Activated CD8-positive, alpha-beta T cell treated with anti-CD3 and anti-CD28 coated beads for 36 hours (primary cell): ENCODE measurements at regions not wholly inside any gene's neighbourhood (a gene's known extent, or its start where the extent isn't known, plus 50 kb on each side); places are given as distances from the start of the nearest gene placed in this dataset.

ENCODE experiments used
- ATAC-seq: fragments of 200-7000 bp; cut with Tn5 transposase; one replicate; pipeline ENCODE4 v1.10.0; 2021; ENCODE audit warnings: mild to moderate bottlenecking, moderate library complexity
- CTCF ChIA-PET: fragments of 350-600 bp; sonication (Branson Sonifier 250); formaldehyde crosslinking; loops from one replicate; lab custom pipeline; 2021; ENCODE audit warnings: antibody characterized with exemption; lab: Charles Lee
- POLR2A ChIA-PET: fragments of 350-600 bp; sonication (Branson Sonifier 250); formaldehyde crosslinking; loops from one replicate; lab custom pipeline; 2021; ENCODE audit warnings: antibody characterized with exemption; lab: Charles Lee
- DNase-seq: peaks from one replicate; pipeline ENCODE4 v3.0.0-alpha.2; 2020
- H3K27ac Mint-ChIP-seq: one replicate; pipeline ENCODE4 v1.8.0; 2021; ENCODE audit warnings: mild to moderate bottlenecking, mixed read lengths
- H3K27me3 Mint-ChIP-seq: one replicate; pipeline ENCODE4 v1.8.0; 2021; ENCODE audit warnings: mixed read lengths
- H3K36me3 Mint-ChIP-seq: one replicate; pipeline ENCODE4 v1.8.0; 2021; ENCODE audit warnings: low read depth, mixed read lengths
- H3K4me1 Mint-ChIP-seq: one replicate; pipeline ENCODE4 v1.8.0; 2021; ENCODE audit warnings: low read depth, mixed read lengths
- H3K4me3 Mint-ChIP-seq: one replicate; pipeline ENCODE4 v1.8.0; 2021; ENCODE audit warnings: mild to moderate bottlenecking, moderate library complexity, mixed read lengths
- H3K9me3 Mint-ChIP-seq: one replicate; pipeline ENCODE4 v1.8.0; 2021; ENCODE audit warnings: mixed read lengths
- CTCF ChIP-seq: fragments of 200-600 bp; IDR thresholded peaks from one replicate; pipeline ENCODE4 v1.8.0; 2022; ENCODE audit warnings: antibody characterized with exemption, mild to moderate bottlenecking
- intact Hi-C: fragments of 100-400 bp; cut with micrococcal nuclease; formaldehyde crosslinking; loops from one replicate; pipeline ENCODE4 v1.10.0; 2022

- no peak for ATAC-seq
- no peak for TF ChIP-seq CTCF
- ChIA-PET CTCF (no interaction called here), POLR2A (no interaction called here)
- H3K27ac Mint-ChIP-seq = no peak overlapping the region
- DNase-seq = no peak
- H3K36me3 Mint-ChIP-seq = no peaks in the 10 kb centered on the region
- intact Hi-C loops = no loop called here
- no peak overlapping the region for H3K4me3 Mint-ChIP-seq
- H3K27me3 Mint-ChIP-seq = no peaks in the 10 kb centered on the region
- H3K9me3 Mint-ChIP-seq = no peaks in the 10 kb centered on the region
- H3K4me1 Mint-ChIP-seq = no peaks in the 10 kb centered on the region
Observed at GRCh38 chr4:25500626-25501316, 123.7 kb downstream of the ANAPC4 start.

GRCh38 chr4:25502115-25502514 is 125.1 kb downstream of the ANAPC4 start:
- ChIA-PET POLR2A (no interaction called here), CTCF (no interaction called here)
- Mint-ChIP-seq H3K4me3 (no peak overlapping the region), H3K9me3 (no peaks in the 10 kb centered on the region), H3K27ac (no peak overlapping the region), H3K36me3 (no peaks in the 10 kb centered on the region), H3K4me1 (no peaks in the 10 kb centered on the region), H3K27me3 (no peaks in the 10 kb centered on the region)
- intact Hi-C loops = no loop called here
- no peak for DNase-seq
- no peak for ATAC-seq
- no peak for TF ChIP-seq CTCF

- POLR2A ChIA-PET = no interaction called here
- no peak for TF ChIP-seq CTCF
- Mint-ChIP-seq H3K36me3 (no peaks in the 10 kb centered on the region), H3K4me1 (no peaks in the 10 kb centered on the region), H3K4me3 (no peak overlapping the region), H3K27me3 (no peaks in the 10 kb centered on the region), H3K27ac (no peak overlapping the region), H3K9me3 (no peaks in the 10 kb centered on the region)
- intact Hi-C loops = no loop called here
- CTCF ChIA-PET = no interaction called here
- no peak for DNase-seq
- no peak for ATAC-seq
Observed at GRCh38 chr4:25503779-25504178, 126.7 kb downstream of the ANAPC4 start.

- no peaks in the 10 kb centered on the region for H3K27me3 Mint-ChIP-seq
- no peaks in the 10 kb centered on the region for H3K9me3 Mint-ChIP-seq
- no peak for ATAC-seq
- H3K27ac Mint-ChIP-seq = no peak overlapping the region
- intact Hi-C loops = no loop called here
- DNase-seq = no peak
- no peak for TF ChIP-seq CTCF
- POLR2A ChIA-PET = no interaction called here
- H3K4me1 Mint-ChIP-seq = no peaks in the 10 kb centered on the region
- no peak overlapping the region for H3K4me3 Mint-ChIP-seq
- H3K36me3 Mint-ChIP-seq = no peaks in the 10 kb centered on the region
- CTCF ChIA-PET = no interaction called here
Observed at GRCh38 chr4:25504932-25505636, 128.0 kb downstream of the ANAPC4 start.

GRCh38 chr4:25505637-25505991 is 128.6 kb downstream of the ANAPC4 start:
- no peak for ATAC-seq
- H3K4me3 Mint-ChIP-seq = no peak overlapping the region
- H3K27me3 Mint-ChIP-seq = no peaks in the 10 kb centered on the region
- no peaks in the 10 kb centered on the region for H3K36me3 Mint-ChIP-seq
- no peaks in the 10 kb centered on the region for H3K4me1 Mint-ChIP-seq
- intact Hi-C loops = no loop called here
- H3K9me3 Mint-ChIP-seq = no peaks in the 10 kb centered on the region
- CTCF ChIA-PET = no interaction called here
- no peak overlapping the region for H3K27ac Mint-ChIP-seq
- POLR2A ChIA-PET = no interaction called here
- DNase-seq = no peak
- no peak for TF ChIP-seq CTCF
